HEK293T (cell line): ENCODE measurements at regions not wholly inside any gene's neighbourhood (a gene's known extent, or its start where the extent isn't known, plus 50 kb on each side); places are given as distances from the start of the nearest gene placed in this dataset.

Experiments used
- ARNT ChIP-seq: fragments of 450-650 bp; IDR thresholded peaks from 2 replicates; pipeline ENCODE4 v1.6.1; 2017; ENCODE audit warnings: mild to moderate bottlenecking
- BHLHE40 ChIP-seq: fragments of 450-650 bp; IDR thresholded peaks from 2 replicates; pipeline ENCODE4 v1.6.1; 2016; ENCODE audit warnings: mild to moderate bottlenecking, moderate library complexity, borderline replicate concordance
- CTBP1 ChIP-seq: fragments of 450-650 bp; IDR thresholded peaks from 2 replicates; pipeline ENCODE4 v1.6.1; 2016; ENCODE audit warnings: borderline replicate concordance
- ELF4 ChIP-seq: fragments of 450-650 bp; IDR thresholded peaks from 2 replicates; pipeline ENCODE4 v1.6.1; 2017; ENCODE audit warnings: antibody characterized with exemption
- FOXK2 ChIP-seq: fragments of 450-650 bp; IDR thresholded peaks from 2 replicates; pipeline ENCODE4 v1.6.1; 2016; ENCODE audit warnings: mild to moderate bottlenecking
- FOXM1 ChIP-seq: fragments of 450-650 bp; IDR thresholded peaks from 2 replicates; pipeline ENCODE4 v1.6.1; 2017; ENCODE audit warnings: mild to moderate bottlenecking, borderline replicate concordance
- L3MBTL2 ChIP-seq: fragments of 450-650 bp; conservative IDR thresholded peaks from 2 replicates; pipeline ENCODE4 v1.6.1; 2016; ENCODE audit warnings: mild to moderate bottlenecking
- LEF1 ChIP-seq: fragments of 450-650 bp; IDR thresholded peaks from 2 replicates; pipeline ENCODE4 v1.6.1; 2017; ENCODE audit warnings: mild to moderate bottlenecking, borderline replicate concordance
- NFRKB ChIP-seq: fragments of 450-650 bp; IDR thresholded peaks from 2 replicates; pipeline ENCODE4 v1.6.1; 2016; ENCODE audit warnings: mild to moderate bottlenecking, moderate library complexity
- SP1 ChIP-seq: fragments of 450-650 bp; IDR thresholded peaks from 2 replicates; pipeline ENCODE4 v1.6.1; 2017
- SUZ12 ChIP-seq: fragments of 450-650 bp; IDR thresholded peaks from 2 replicates; pipeline ENCODE4 v1.6.1; 2016; ENCODE audit warnings: mild to moderate bottlenecking
- TARDBP ChIP-seq: fragments of 450-650 bp; IDR thresholded peaks from 2 replicates; pipeline ENCODE4 v1.6.1; 2016
- ZNF384 ChIP-seq: fragments of 450-650 bp; IDR thresholded peaks from 2 replicates; pipeline ENCODE4 v1.6.1; 2016
- TF ChIP-seq, protein P1 (sequence below): fragments of 450-650 bp; IDR thresholded peaks from 2 replicates; pipeline ENCODE4 v1.6.1; 2016

DNA sequence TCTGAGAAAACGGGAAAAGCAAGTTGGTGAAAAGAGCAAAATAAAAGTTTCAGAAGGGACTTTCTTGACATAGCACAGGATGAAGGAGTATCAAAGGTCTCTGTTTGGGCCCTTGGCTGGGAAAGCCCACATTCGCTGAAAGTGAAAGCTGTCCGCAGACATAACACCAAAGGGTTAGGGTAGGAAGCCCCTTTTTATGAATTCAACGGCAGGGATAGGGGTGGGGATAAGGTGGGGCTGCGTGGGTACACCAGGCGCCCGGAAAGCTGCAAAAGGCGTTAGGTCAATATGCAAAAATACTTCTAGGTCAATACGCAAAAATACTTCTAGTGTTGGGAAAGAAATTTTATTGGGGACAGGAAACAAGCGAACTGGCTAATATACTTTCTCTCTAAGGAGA is 135.1 kb downstream of the OR2B2 start:
- TF ChIP-seq CTBP1 (no peak), TARDBP (no peak), FOXK2 (no peak), ELF4 (no peak), SP1 (no peak), LEF1 (no peak), NFRKB (no peak), BHLHE40 (no peak), ARNT (no peak), L3MBTL2 (no peak), FOXM1 (no peak), ZNF384 (no peak), SUZ12 (no peak)
- TF ChIP-seq, protein P1, sequence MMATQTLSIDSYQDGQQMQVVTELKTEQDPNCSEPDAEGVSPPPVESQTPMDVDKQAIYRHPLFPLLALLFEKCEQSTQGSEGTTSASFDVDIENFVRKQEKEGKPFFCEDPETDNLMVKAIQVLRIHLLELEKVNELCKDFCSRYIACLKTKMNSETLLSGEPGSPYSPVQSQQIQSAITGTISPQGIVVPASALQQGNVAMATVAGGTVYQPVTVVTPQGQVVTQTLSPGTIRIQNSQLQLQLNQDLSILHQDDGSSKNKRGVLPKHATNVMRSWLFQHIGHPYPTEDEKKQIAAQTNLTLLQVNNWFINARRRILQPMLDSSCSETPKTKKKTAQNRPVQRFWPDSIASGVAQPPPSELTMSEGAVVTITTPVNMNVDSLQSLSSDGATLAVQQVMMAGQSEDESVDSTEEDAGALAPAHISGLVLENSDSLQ, result no peak
